Progenitor cell of endocrine pancreas (in vitro differentiated cells): ENCODE measurements at regions not wholly inside any gene's neighbourhood (a gene's known extent, or its start where the extent isn't known, plus 50 kb on each side); places are given as distances from the start of the nearest gene placed in this dataset.

Experiments
- DNase-seq: peaks from one replicate; pipeline ENCODE4 v3.0.0; 2021; ENCODE audit warnings: low spot score; ENCODE audit not compliant: unreplicated experiment
- H3K27ac Mint-ChIP-seq: 2 replicates; pipeline ENCODE4 v1.8.0; 2021; ENCODE audit warnings: mild to moderate bottlenecking, moderate library complexity, mixed read lengths
- H3K27me3 Mint-ChIP-seq: 2 replicates; pipeline ENCODE4 v1.8.0; 2021; ENCODE audit warnings: mixed read lengths
- H3K36me3 Mint-ChIP-seq: 2 replicates; pipeline ENCODE4 v1.8.0; 2022; ENCODE audit warnings: mixed read lengths; ENCODE audit not compliant: insufficient read depth
- H3K4me1 Mint-ChIP-seq: 2 replicates; pipeline ENCODE4 v1.8.0; 2021; ENCODE audit warnings: low read depth, mixed read lengths
- H3K4me3 Mint-ChIP-seq: 2 replicates; pipeline ENCODE4 v1.8.0; 2021; ENCODE audit warnings: low read depth, mild to moderate bottlenecking, moderate library complexity, mixed read lengths
- H3K9me3 Mint-ChIP-seq: 2 replicates; pipeline ENCODE4 v1.8.0; 2021; ENCODE audit warnings: low read depth, mixed read lengths
- TF ChIP-seq, protein P1 (sequence below): fragments of 200-600 bp; sonication (generic); IDR thresholded peaks from one replicate; pipeline ENCODE4 v1.5.0; 2021; ENCODE audit warnings: antibody characterized with exemption, mild to moderate bottlenecking; ENCODE audit not compliant: unreplicated experiment

GRCh38 chr10:33777223-33777622, 442.8 kb upstream of the NRP1 start:
- Mint-ChIP-seq H3K27me3 (no peaks in the 10 kb centered on the region), H3K4me3 (no peak overlapping the region), H3K9me3 (no peaks in the 10 kb centered on the region), H3K4me1 (peaks cover 7% of the 10 kb centered on the region), H3K27ac (no peak overlapping the region), H3K36me3 (no peaks in the 10 kb centered on the region)
- no peak for DNase-seq
- TF ChIP-seq, protein P1, sequence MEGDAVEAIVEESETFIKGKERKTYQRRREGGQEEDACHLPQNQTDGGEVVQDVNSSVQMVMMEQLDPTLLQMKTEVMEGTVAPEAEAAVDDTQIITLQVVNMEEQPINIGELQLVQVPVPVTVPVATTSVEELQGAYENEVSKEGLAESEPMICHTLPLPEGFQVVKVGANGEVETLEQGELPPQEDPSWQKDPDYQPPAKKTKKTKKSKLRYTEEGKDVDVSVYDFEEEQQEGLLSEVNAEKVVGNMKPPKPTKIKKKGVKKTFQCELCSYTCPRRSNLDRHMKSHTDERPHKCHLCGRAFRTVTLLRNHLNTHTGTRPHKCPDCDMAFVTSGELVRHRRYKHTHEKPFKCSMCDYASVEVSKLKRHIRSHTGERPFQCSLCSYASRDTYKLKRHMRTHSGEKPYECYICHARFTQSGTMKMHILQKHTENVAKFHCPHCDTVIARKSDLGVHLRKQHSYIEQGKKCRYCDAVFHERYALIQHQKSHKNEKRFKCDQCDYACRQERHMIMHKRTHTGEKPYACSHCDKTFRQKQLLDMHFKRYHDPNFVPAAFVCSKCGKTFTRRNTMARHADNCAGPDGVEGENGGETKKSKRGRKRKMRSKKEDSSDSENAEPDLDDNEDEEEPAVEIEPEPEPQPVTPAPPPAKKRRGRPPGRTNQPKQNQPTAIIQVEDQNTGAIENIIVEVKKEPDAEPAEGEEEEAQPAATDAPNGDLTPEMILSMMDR: no peak

GRCh38 chr10:33776419-33777070, 442.1 kb upstream of the NRP1 start:
- Mint-ChIP-seq H3K9me3 (no peaks in the 10 kb centered on the region), H3K4me1 (peaks cover 10% of the 10 kb centered on the region), H3K36me3 (no peaks in the 10 kb centered on the region), H3K27me3 (no peaks in the 10 kb centered on the region), H3K4me3 (no peak overlapping the region), H3K27ac (no peak overlapping the region)
- no peak for DNase-seq
- TF ChIP-seq, protein P1: no peak

DNA sequence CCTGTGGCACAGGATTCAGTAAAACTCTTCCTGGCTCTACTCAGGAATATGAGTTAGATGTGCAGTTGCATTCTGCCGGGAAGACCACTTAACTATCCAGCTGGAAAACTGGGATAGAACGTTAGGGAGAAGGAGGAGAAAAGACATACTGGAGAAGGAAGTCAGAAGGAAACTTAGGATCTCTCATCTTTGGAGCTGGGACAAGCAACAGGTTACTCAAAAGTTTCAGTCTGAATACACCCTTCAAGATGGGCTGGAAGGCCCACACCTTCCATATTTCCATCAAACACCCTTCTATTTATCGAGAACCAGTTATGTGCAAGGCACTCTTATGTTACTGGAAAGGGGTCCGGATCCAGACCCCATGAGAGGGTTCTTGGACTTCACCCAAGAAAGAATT, 440.4 kb upstream of the NRP1 start:
- Mint-ChIP-seq H3K4me1 (peaks cover 12% of the 10 kb centered on the region), H3K27ac (no peak overlapping the region), H3K36me3 (no peaks in the 10 kb centered on the region), H3K9me3 (no peaks in the 10 kb centered on the region), H3K27me3 (no peaks in the 10 kb centered on the region), H3K4me3 (no peak overlapping the region)
- TF ChIP-seq, protein P1: no peak
- DNase-seq: no peak

- no peak overlapping the region for H3K4me3 Mint-ChIP-seq
Measured at GRCh38 chr10:33773886-33774480, 439.5 kb upstream of the NRP1 start.

DNA sequence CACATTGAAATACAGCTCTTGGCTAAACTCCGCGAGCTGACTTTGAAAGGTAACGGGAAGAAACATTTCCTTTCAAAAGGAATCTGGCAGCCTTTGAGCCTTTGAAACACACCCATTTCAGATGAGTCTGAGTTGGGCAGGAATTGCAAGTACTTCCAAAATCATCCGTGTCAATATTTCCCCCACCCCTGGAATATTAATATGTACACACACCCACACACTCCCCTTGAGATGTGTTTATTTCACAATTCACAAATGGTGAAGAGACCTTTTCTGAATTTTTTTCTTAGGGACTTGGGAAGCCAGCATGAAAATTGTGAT, 438.7 kb upstream of the NRP1 start:
- Mint-ChIP-seq H3K4me1 (peaks cover 12% of the 10 kb centered on the region), H3K27ac (no peak overlapping the region), H3K27me3 (no peaks in the 10 kb centered on the region), H3K36me3 (no peaks in the 10 kb centered on the region), H3K9me3 (no peaks in the 10 kb centered on the region), H3K4me3 (no peak overlapping the region)
- DNase-seq: no peak
- TF ChIP-seq, protein P1: no peak

More at GRCh38 chr10:33773886-33774480, 439.5 kb upstream of the NRP1 start:
- peaks cover 12% of the 10 kb centered on the region for H3K4me1 Mint-ChIP-seq
- DNase-seq: no peak
- H3K36me3 Mint-ChIP-seq: no peaks in the 10 kb centered on the region
- H3K9me3 Mint-ChIP-seq: no peaks in the 10 kb centered on the region
- TF ChIP-seq, protein P1: no peak
- no peaks in the 10 kb centered on the region for H3K27me3 Mint-ChIP-seq
- no peak overlapping the region for H3K27ac Mint-ChIP-seq
